ENCODE measurements at regions not wholly inside any gene's neighbourhood (a gene's known extent, or its start where the extent isn't known, plus 50 kb on each side); places are given as distances from the start of the nearest gene placed in this dataset.

- Histone ChIP-seq H2AFZ (ENCODE audit: low read length) (peak overlapping the region; percentile 38; the same call in 1 of the 2 replicates), H3K36me3 (ENCODE audit: insufficient read depth, low read length) (no peaks in the 10 kb centered on the region), H3K4me2 (ENCODE audit: low read depth, low read length, poor library complexity, severe bottlenecking) (no peak overlapping the region), H3K4me3 (ENCODE audit: low read length, poor library complexity, severe bottlenecking) (no peak overlapping the region), H3K4me1 (ENCODE audit: insufficient read depth, low read length, poor library complexity, severe bottlenecking) (peaks cover 17% of the 10 kb centered on the region), H3K27me3 (ENCODE audit: insufficient read depth, low read length, poor library complexity, severe bottlenecking) (no peaks in the 10 kb centered on the region), H3F3A (ENCODE audit: low read depth) (no peaks in the 10 kb centered on the region), H3K9me2 (replicated peaks; ENCODE audit: low read depth, low read length) (no peaks in the 10 kb centered on the region), H3K9ac (ENCODE audit: low read depth, low read length, poor library complexity, severe bottlenecking) (no peak overlapping the region), H3K9me3 (ENCODE audit: insufficient read depth, low read depth, low read length) (no peaks in the 10 kb centered on the region), H3K79me2 (ENCODE audit: insufficient read depth, low read length) (no peaks in the 10 kb centered on the region), H4K20me1 (ENCODE audit: insufficient read depth, low read length, poor library complexity, severe bottlenecking) (no peaks in the 10 kb centered on the region)
- TF ChIP-seq CTCF (conservative IDR thresholded peaks at IDR 0.05; ENCODE audit: low read length): peak; percentile 99
- no peak for TF ChIP-seq EZH2phosphoT487 (IDR thresholded peaks at IDR 0.05; ENCODE audit: borderline replicate concordance)
Measured at GRCh38 chr14:65222440-65222858, 120.1 kb upstream of the MAX start.

- TF ChIP-seq EZH2phosphoT487 (IDR thresholded peaks at IDR 0.05; ENCODE audit: borderline replicate concordance) (no peak), CTCF (conservative IDR thresholded peaks at IDR 0.05; ENCODE audit: low read length) (no peak)
- H3K4me1 ChIP-seq (ENCODE audit: insufficient read depth, low read length, poor library complexity, severe bottlenecking): peaks cover 17% of the 10 kb centered on the region
- H3K4me3 ChIP-seq (ENCODE audit: low read length, poor library complexity, severe bottlenecking): no peak overlapping the region
- H4K20me1 ChIP-seq (ENCODE audit: insufficient read depth, low read length, poor library complexity, severe bottlenecking): no peaks in the 10 kb centered on the region
- no peak overlapping the region for H3K9ac ChIP-seq (ENCODE audit: low read depth, low read length, poor library complexity, severe bottlenecking)
- H2AFZ ChIP-seq (ENCODE audit: low read length): no peak overlapping the region
- no peaks in the 10 kb centered on the region for H3K36me3 ChIP-seq (ENCODE audit: insufficient read depth, low read length)
- H3K27me3 ChIP-seq (ENCODE audit: insufficient read depth, low read length, poor library complexity, severe bottlenecking): no peaks in the 10 kb centered on the region
- H3K9me3 ChIP-seq (ENCODE audit: insufficient read depth, low read depth, low read length): no peaks in the 10 kb centered on the region
- no peaks in the 10 kb centered on the region for H3K79me2 ChIP-seq (ENCODE audit: insufficient read depth, low read length)
- no peaks in the 10 kb centered on the region for H3K9me2 ChIP-seq (replicated peaks; ENCODE audit: low read depth, low read length)
- no peak overlapping the region for H3K4me2 ChIP-seq (ENCODE audit: low read depth, low read length, poor library complexity, severe bottlenecking)
- no peaks in the 10 kb centered on the region for H3F3A ChIP-seq (ENCODE audit: low read depth)
Measured at GRCh38 chr14:65223636-65224035, 121.3 kb upstream of the MAX start.

- Histone ChIP-seq H3K9me2 (replicated peaks; ENCODE audit: low read depth, low read length) (no peaks in the 10 kb centered on the region), H3K9me3 (ENCODE audit: insufficient read depth, low read depth, low read length) (no peaks in the 10 kb centered on the region), H3K4me1 (ENCODE audit: insufficient read depth, low read length, poor library complexity, severe bottlenecking) (peaks cover 17% of the 10 kb centered on the region), H3K27me3 (ENCODE audit: insufficient read depth, low read length, poor library complexity, severe bottlenecking) (no peaks in the 10 kb centered on the region), H3K9ac (ENCODE audit: low read depth, low read length, poor library complexity, severe bottlenecking) (no peak overlapping the region), H3K36me3 (ENCODE audit: insufficient read depth, low read length) (no peaks in the 10 kb centered on the region), H3F3A (ENCODE audit: low read depth) (no peaks in the 10 kb centered on the region), H3K4me2 (ENCODE audit: low read depth, low read length, poor library complexity, severe bottlenecking) (peak overlapping the region; percentile 72), H3K4me3 (ENCODE audit: low read length, poor library complexity, severe bottlenecking) (peak overlapping the region; percentile 22), H3K79me2 (ENCODE audit: insufficient read depth, low read length) (no peaks in the 10 kb centered on the region), H4K20me1 (ENCODE audit: insufficient read depth, low read length, poor library complexity, severe bottlenecking) (no peaks in the 10 kb centered on the region), H2AFZ (ENCODE audit: low read length) (0 out of 2 replicates have a peak overlapping the region, but pooled peaks have one; percentile 7)
- TF ChIP-seq CTCF (conservative IDR thresholded peaks at IDR 0.05; ENCODE audit: low read length): no peak
- no peak for TF ChIP-seq EZH2phosphoT487 (IDR thresholded peaks at IDR 0.05; ENCODE audit: borderline replicate concordance)
Measured at GRCh38 chr14:65224799-65225198, 122.5 kb upstream of the MAX start.
